BJ (cell line): ENCODE measurements at regions not wholly inside any gene's neighbourhood (a gene's known extent, or its start where the extent isn't known, plus 50 kb on each side); places are given as distances from the start of the nearest gene placed in this dataset.

Source experiments
- CTCF ChIA-PET: fragments of 350-600 bp; formaldehyde crosslinking; extraction: SDS; loops from one replicate; lab custom pipeline; 2021; ENCODE audit warnings: antibody characterized with exemption, inconsistent platforms; lab: Yijun Ruan, JAX
- POLR2A ChIA-PET: fragments of 300-600 bp; sonication (Branson Sonifier 250); formaldehyde crosslinking; extraction: SDS; loops from one replicate; lab custom pipeline; 2021; ENCODE audit warnings: antibody characterized with exemption; lab: Charles Lee
- DNase-seq: peaks from one replicate; pipeline ENCODE4 v3.0.0-alpha.2; 2011; ENCODE audit warnings: low read depth
- H3K27me3 ChIP-seq: 2 replicates; pipeline ENCODE4 v1.6.0; 2011; ENCODE audit warnings: low read length; ENCODE audit not compliant: control insufficient read depth, insufficient read depth
- H3K36me3 ChIP-seq: 2 replicates; pipeline ENCODE4 v1.5.1; 2011; ENCODE audit warnings: low read length; ENCODE audit not compliant: control insufficient read depth, insufficient read depth
- H3K4me3 ChIP-seq: 2 replicates; pipeline ENCODE4 v1.5.1; 2011; ENCODE audit warnings: low read depth, mild to moderate bottlenecking, control low read depth, low read length
- TF ChIP-seq, protein P1 (sequence below): IDR thresholded peaks from 2 replicates; pipeline ENCODE4 v1.5.1; 2011; ENCODE audit warnings: low read depth, mild to moderate bottlenecking, control low read depth, inconsistent platforms, low read length, moderate library complexity; ENCODE audit not compliant: insufficient read depth

DNA sequence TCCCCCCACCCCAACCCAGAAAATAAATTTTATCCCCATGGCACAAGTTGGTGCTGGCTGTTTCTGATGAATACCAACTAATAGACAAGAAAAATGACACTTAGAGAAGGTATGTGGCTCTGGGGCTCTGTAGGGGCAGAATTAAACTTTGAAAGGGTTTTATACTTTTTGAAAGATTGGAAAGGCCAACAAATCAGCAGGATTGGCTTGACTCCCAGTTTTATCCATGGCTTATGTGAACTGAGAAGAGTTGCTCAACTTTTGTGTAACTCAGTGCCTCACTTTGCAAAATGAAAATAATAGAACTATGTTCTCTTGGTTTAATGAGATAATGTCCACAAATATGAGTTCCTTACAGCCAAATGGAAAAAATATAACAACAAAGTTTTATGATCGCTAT lies 288.9 kb upstream of the KIF2A start:
- H3K27me3 ChIP-seq = no peaks in the 10 kb centered on the region
- CTCF ChIA-PET = interaction anchor here (0.6 kb wide), 1 partner anchor 42 kb away, joined by 3 read pairs; no protein-coding TSS in a partner anchor
- no peak for DNase-seq

GRCh38 chr5:62029303-62029702 lies 276.7 kb upstream of the KIF2A start:
- no peak for DNase-seq
- POLR2A ChIA-PET = no interaction called here
- CTCF ChIA-PET = no interaction called here
- Histone ChIP-seq H3K27me3 (no peaks in the 10 kb centered on the region), H3K4me3 (no peak overlapping the region), H3K36me3 (no peaks in the 10 kb centered on the region)
- TF ChIP-seq, protein P1, sequence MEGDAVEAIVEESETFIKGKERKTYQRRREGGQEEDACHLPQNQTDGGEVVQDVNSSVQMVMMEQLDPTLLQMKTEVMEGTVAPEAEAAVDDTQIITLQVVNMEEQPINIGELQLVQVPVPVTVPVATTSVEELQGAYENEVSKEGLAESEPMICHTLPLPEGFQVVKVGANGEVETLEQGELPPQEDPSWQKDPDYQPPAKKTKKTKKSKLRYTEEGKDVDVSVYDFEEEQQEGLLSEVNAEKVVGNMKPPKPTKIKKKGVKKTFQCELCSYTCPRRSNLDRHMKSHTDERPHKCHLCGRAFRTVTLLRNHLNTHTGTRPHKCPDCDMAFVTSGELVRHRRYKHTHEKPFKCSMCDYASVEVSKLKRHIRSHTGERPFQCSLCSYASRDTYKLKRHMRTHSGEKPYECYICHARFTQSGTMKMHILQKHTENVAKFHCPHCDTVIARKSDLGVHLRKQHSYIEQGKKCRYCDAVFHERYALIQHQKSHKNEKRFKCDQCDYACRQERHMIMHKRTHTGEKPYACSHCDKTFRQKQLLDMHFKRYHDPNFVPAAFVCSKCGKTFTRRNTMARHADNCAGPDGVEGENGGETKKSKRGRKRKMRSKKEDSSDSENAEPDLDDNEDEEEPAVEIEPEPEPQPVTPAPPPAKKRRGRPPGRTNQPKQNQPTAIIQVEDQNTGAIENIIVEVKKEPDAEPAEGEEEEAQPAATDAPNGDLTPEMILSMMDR = no peak

More for the DNA sequence above, 288.9 kb upstream of the KIF2A start:
- POLR2A ChIA-PET = no interaction called here
- H3K36me3 ChIP-seq = no peaks in the 10 kb centered on the region
- H3K4me3 ChIP-seq = no peak overlapping the region
- TF ChIP-seq, protein P1 = no peak

GRCh38 chr5:62030326-62030725 lies 275.7 kb upstream of the KIF2A start:
- ChIA-PET CTCF (no interaction called here), POLR2A (no interaction called here)
- H3K27me3 ChIP-seq = no peaks in the 10 kb centered on the region
- no peaks in the 10 kb centered on the region for H3K36me3 ChIP-seq
- TF ChIP-seq, protein P1 = no peak
- DNase-seq = no peak
- H3K4me3 ChIP-seq = no peak overlapping the region

GRCh38 chr5:62038024-62038423 lies 268.0 kb upstream of the KIF2A start:
- Histone ChIP-seq H3K27me3 (no peaks in the 10 kb centered on the region), H3K36me3 (no peaks in the 10 kb centered on the region), H3K4me3 (no peak overlapping the region)
- no peak for DNase-seq
- ChIA-PET CTCF (no interaction called here), POLR2A (no interaction called here)
- TF ChIP-seq, protein P1 = no peak

DNA sequence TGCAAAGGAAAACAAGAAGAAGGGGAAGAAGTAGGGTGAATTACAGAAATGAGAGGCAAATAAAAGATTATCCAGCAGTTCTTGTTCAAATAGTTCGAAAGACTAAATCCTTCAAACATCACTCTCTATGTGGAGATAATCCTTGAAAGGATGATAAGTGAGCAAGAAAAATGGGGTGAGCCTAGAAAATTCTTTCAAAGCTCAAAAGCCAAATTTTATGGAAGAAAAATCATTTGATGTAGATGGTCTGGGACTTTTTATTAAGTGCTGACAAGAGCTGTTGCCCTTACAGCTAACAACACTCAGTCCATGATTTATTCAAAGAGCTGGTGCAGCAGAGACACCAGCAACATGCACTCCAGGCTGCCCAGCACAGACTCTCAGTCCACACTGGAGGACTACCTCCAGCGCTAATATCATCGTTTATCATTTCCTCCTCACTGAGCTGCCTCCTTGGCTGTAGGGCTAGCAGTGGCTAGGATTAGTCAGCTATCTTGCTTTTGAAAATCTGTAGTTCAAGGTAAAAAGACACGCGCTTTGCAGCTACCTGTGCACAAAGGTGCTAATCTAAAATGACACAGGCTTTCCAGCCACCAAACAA lies 264.8 kb upstream of the KIF2A start:
- ChIA-PET POLR2A (no interaction called here), CTCF (no interaction called here)
- Histone ChIP-seq H3K27me3 (no peaks in the 10 kb centered on the region), H3K36me3 (no peaks in the 10 kb centered on the region), H3K4me3 (no peak overlapping the region)
- no peak for DNase-seq
- TF ChIP-seq, protein P1 = no peak
